Epidermal melanocyte (primary cell): ENCODE measurements at regions not wholly inside any gene's neighbourhood (a gene's known extent, or its start where the extent isn't known, plus 50 kb on each side); places are given as distances from the start of the nearest gene placed in this dataset.
A peak's percentile ranks its signal among the peaks of the same experiment; 100 is the strongest.
"Not testable (repeated sequence)": the region's sequence is repeated elsewhere in the genome, so short reads cannot be mapped to it uniquely, and the experiment has no call there.

Experiments used
- DNase-seq: peaks from one replicate; pipeline ENCODE4 v3.0.0; 2011; ENCODE audit warnings: low spot score; ENCODE audit not compliant: insufficient read length

DNA sequence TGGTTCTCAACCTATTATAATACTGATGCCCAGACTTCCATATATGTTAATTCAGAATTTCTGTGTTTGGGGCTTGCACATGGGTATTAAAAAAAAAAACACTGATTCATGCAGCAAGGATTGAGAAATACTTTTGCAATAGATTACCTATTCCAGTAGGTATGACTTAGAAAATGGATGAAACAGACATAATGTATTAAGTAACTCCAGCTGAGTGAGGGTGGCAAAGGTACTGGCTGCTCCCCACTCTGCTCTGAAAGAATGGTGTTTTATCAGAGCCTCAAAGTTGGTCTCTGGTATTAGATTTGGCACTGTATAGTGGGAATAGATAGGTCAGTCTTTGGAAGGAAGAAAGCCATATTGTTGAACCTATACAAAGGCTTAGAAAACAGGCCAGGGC is 234.3 kb upstream of the FOLH1 start:
- no peak for DNase-seq

DNA sequence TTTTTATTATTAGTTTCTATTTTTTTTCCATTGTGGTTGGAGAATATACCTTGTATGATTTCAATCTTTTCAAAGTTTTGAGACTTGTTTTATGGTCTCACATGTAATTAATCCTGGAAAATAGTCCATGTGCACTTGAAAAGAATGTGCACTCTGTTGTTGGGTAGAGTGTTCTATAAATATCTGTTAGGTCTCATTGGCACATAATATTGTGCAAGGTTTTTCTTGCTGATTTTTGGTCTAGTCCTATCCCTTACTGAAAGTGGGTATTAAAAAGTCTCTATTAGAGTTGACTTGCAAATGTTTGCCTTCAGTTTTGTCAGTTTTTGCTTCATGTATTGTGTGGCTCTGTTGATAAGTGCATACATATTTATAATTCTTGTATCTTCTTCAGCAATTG is 231.5 kb upstream of the FOLH1 start:
- DNase-seq: not testable (repeated sequence)

DNA sequence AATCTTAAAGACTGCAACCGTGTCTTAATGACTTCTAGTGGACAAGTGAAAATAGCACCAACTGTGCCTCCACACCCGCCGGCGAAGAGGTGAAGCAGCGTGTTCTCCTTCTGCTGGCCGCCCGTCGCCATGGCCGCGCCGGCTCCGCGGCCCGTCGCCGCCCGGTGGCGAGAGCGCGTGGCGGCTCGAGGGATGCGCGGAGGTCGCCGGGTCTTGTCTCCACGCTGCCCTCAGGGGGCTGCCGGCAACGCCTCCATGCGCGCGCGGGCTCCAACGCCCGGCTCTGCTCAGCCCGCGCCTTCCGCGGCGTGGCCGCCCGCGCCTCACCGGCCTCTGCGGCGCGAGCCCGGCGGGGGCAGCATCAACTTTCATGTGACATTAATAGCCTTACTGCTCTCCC is 225.9 kb upstream of the FOLH1 start:
- DNase-seq: not testable (repeated sequence)

DNA sequence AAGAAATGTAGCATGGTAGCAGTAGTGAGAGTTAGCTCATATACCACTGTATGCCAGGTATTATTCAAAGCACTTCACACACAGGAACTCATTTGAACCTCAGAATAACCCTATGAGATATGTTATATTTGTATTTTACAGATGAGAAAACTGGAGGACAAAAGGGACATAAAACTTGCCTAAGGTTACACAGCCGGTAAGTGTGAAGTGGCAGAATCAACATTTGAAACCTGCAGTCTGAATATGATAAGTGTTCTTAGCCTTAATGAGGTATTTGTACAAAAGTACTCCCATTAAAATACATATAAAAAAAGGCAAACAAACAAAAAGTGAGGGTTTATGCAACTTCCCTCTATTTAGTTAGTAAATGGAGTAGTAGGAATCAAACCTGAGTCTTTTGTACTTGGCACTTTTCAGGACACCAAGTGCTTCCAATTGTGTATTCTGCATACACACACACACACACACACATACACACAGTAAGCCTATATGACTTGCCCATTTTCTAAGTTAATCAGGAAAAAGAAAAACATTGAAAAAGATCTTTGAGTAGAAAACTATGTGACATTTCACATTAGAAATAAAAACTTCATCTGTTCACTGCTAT is 223.9 kb upstream of the FOLH1 start:
- no peak for DNase-seq

DNA sequence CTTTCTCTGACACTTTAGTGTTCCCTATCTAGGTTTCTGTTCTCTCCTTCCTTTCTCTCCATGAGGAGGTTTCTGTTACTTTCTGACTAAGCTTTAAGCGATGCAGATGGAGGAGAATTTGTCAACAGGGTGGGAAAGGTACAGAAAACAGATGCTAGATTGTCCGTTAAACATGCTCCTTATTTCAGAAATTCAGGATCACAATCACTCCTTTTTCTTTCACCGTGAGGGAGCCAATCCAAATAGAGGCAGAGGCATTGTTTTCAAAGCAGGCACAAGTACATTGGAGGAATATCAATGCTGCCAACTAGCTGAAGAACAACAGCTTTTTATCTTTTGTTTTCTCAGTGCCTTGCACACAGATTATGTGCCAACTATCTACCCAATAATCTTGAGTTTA is 215.7 kb upstream of the FOLH1 start:
- DNase-seq: no peak

DNA sequence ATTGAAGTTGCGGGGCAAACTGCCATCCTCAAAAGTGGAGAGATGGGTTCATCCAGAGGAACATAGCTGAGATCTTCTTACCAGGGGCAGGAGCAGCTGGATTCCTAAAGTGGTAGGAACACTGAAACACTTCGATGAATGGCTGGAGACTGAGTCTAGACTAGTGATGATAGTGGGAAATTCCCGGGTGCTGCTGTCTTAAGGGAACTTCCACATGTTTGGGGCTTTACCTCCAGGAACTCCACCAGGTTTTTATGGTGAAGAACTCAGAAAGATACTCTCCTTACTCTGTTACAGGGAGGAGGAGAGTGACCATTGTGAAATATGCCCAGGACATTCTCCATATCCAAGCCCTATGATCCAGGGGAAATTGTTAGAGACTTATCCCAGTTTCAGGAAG is 210.5 kb upstream of the FOLH1 start:
- DNase-seq: not testable (repeated sequence)

DNA sequence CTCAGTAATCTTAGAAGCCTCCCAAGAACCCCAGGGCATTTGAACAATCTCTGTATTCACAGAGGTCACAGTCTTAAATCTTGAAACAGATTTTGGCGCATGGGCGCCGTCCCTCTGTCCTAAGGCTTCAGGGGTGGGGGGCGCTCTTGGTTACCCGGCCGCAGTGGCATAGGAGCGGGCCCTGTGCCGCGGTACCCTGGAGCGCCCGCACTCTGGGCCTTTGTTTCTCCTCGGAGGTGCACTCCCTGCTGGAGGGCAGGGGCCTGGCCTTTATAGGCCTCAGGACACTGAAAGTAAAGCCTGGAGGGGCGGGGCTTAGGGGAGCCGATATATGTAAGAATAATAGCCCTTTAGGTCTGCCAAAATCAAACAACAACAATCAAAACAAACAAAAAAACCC is 197.3 kb upstream of the FOLH1 start:
- DNase-seq: no peak

DNA sequence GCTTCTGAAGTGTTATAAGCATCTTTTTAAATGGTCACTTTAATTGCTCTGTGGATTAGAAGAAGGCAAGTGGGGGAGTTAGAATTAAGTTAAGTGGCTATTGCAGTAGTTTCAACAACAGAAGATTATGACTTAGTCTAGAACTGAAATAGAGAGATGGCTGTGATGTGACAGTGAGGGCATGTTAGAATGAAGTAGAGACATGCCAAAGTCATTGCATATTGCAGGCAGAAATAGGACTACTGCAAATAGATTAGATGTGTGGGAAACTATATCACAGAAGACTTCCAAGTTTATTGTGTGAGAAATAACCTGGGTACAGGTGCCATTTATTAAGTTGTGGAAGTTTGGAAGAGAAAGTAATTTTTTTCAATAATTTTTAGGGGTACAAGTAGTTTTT is 187.4 kb upstream of the FOLH1 start:
- not testable (repeated sequence) for DNase-seq

DNA sequence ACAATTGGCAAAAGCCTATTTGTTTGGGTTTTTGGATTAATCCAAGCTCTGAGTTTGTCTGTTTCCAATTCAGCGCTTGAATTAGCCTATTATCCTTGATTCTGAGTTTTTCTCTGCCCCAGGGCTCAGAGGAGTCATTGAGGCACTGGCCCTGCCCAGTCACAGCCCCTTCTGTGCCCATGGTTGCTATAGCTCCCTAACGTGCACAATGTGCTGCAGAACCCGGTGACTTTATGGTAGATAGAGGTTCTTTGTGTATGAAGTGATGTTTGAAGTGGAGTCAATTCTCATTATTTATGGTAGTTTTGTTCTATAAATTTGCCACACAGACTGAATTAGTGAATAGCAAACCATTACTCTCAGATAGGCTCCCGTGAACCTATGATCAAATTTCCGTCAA is 182.0 kb upstream of the FOLH1 start:
- not testable (repeated sequence) for DNase-seq

DNA sequence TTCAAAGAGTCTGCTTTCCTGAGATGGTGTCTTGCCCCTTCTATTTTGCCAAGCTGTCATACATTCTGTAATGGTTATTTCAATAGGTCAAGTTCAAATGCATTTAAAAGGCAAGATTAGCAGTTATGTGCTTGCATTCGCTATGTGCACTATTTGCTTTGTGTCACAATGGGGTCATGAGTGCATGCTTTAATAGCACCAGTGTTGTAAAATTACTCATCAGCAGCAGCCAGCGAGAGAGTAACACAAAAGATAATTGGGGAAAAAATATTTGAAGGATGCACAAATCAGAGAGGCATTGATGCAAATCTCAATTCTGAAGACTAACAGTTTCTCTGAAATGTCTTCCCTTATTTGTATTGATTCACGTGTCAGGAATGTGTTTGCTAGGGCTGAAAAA is 180.7 kb upstream of the FOLH1 start:
- DNase-seq: not testable (repeated sequence)

DNA sequence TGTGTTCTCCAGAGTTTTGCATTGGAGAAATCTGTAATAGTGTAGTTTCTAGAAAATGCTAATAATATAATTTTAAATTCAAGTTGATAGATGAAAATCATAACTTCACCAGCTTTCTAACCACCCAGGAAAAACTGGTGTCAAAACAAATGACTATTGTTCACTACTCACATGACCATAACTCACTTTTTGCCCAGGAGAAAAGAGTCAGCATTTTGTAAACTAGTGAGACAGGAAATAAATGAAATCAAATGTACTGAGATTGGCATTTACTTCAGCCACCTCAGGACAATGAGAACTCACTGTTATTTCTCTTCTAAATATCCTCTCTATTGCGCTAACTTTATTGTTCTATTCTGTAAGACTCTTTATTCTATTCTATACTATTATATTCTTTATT is 176.0 kb upstream of the FOLH1 start:
- DNase-seq: not testable (repeated sequence)

DNA sequence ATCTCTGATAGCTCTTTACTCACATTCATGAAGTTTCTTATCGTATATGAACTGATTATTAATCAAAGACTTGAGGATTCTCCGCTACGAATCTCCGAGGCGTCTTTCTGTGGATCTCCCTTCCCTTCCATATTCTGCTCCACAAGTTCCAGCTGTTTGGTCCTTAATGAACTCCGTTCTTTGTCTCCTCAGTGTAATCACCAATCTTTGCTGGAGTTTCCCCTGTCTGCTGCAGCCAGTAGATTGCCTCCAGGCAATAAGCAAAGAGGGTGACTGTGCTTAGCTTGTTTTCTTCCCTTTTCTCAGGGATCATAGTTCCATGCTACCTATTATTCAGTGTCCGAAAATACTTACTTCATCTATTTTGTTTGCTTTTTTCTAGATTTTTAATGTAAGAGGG is 169.6 kb upstream of the FOLH1 start:
- peak; percentile 18 for DNase-seq

DNA sequence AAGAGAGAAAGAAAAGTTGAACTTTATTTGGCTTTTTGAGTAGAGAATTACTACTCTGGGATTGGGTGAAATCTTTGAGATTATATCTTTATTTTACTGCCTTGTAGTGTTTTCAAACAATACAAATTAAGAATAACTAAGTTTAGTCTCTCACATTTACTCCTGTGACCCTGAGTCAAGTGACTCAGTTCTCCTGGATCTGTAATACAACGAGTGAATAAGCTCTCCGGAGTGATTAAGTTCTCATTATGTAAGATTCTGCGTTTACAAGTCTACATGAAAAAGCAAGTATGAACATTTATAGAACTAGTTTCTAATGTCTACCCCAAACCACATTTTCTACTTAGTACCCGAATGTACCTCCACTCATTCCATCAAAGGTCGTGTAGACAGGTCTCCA is 165.5 kb upstream of the FOLH1 start:
- DNase-seq: not testable (repeated sequence)

DNA sequence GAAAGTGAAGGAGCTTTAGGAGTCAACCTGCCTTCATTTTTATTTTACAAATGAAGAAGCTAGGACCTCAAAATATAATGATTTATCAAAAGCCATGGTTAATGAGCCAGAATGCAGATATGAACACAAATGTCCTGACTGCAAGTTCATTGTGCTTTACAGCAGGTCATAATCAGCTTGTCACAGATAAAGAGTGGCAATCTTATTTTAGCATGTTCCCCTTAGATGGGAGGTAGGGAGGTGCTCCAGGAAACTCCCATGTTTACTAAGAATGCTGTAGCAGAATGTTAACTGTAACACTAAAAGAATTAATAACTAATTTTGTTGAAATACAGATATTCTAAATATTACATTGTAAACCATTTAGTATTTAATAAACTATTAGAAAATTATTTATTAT is 165.0 kb upstream of the FOLH1 start:
- DNase-seq: not testable (repeated sequence)

DNA sequence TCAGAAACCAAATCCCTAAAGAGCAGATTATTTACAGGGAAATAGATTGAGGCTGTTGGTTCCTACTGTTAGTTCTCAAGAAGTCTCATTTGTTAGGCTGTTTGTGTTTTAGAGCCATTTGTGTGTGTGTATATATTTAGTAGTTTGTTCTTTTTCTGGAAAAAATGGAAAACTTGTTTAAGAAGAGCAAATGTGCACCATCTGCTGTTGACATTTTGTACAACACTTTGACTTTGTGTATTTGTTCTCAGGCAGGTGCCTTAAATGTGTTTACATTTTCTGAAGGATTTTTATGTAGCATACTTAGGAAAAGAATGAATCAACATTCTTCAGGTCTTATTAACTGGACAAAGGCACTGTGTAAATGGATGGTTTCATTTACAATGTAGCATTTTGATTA is 163.7 kb upstream of the FOLH1 start:
- DNase-seq: not testable (repeated sequence)

DNA sequence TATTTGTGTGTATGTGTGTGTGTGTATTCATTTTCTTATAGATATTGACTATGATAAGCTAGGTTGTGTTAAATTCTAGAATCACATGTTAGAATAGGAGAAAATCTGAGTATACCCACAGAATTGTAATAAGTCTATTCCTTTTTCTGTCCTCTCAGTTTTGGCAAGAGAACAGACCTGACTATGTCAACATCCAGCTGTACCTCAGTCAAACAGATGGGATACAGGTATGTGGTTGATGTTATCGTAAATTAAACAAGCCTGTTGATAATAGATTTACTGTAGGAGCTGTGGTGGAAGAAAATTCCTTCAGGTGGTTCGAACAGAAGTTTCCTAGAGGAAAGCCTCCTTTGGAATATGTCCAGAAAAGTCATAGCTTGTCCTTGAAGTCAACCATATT is 160.2 kb upstream of the FOLH1 start:
- DNase-seq: not testable (repeated sequence)

DNA sequence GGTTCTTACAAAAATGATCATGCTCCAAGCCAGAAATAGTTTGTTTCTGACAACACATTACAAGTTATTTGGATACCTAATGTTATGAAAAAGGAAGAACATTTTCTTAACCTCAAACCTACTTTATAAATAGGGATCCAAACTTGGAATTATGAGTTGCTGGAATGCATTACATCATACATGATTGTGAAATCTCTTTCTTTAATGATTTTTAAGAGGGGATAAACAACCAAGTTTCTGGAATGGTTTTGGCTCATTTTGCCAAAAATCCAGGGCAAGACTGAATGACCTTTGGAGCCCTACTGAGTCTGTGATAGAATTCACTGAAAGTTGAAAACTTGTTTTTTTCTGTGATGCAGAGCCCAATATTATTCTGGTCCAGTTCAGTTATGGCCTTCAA is 157.0 kb upstream of the FOLH1 start:
- DNase-seq: not testable (repeated sequence)

DNA sequence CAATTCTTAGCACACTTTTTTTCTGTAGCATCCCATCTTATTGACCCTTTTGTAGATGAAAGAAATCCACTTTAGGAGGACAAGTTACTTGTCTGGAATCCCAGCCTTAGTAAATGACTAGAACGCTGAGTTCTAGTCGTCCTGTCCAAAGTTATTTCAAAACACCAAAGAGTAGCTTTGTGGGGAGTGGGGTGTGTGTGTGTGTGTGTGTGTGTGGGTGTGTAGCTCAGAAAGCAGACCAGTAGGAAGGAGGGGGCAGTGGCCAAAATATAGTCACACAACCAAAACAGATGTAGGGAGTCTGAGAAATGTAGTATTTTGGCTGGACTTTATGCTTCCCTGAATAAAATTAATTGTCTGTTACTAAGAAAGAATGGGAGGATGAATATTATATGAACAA is 154.6 kb upstream of the FOLH1 start:
- DNase-seq: not testable (repeated sequence)

DNA sequence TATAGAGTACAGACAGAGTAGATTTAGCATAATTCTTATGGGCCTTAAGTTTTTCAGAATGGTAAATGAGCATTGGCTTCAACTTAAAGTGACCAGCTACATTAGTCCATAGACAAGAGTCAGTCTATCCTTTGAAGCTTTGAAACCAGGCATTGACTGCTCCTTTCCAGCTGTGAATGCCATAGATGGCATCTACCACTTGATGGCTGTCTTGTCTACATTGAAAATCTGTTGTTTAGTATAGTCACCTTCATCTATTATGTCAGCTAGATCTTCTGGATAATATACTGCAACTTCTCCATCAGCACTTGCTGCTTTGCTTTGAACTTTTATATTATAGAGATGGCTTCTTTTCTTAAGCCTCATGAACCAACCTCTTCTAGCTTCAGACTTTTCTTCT is 146.1 kb upstream of the FOLH1 start:
- DNase-seq: not testable (repeated sequence)

DNA sequence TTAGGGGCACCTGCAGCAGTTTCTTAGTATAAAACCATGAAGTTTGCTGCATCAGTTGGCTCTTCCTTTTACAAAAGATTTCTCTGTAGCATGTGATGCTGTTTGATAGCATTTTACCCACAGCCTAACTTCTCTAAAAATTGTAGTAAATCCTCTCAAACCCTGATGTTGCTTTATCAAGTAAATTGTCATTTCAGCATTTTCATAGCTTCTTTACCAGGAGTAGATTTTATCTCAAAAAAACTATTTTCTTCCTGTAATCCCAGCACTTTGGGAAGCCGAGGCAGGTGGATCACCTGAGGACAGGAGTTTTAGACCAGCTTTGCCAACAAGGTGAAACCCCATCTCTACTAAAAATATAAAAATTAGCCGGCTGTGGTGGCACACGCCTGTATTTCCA is 144.5 kb upstream of the FOLH1 start:
- not testable (repeated sequence) for DNase-seq

DNA sequence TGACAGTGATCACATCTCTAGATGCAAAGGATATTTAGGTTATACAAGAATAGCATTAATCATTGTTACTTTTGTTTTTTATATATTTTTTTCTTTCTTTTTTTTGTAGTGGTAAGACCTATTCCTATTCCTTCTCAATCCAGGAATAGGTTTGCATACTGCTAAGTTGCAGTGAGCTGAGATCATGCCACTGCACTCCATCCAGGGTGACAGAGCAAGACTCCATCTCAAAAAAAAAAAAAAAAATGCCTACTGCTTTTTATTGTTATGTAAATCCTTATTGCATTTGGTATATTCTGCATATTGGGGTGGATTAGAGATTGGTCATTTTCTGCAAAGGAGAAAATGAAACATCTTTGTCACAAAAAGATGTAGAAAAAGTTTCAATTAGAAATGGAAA is 138.2 kb upstream of the FOLH1 start:
- DNase-seq: not testable (repeated sequence)

DNA sequence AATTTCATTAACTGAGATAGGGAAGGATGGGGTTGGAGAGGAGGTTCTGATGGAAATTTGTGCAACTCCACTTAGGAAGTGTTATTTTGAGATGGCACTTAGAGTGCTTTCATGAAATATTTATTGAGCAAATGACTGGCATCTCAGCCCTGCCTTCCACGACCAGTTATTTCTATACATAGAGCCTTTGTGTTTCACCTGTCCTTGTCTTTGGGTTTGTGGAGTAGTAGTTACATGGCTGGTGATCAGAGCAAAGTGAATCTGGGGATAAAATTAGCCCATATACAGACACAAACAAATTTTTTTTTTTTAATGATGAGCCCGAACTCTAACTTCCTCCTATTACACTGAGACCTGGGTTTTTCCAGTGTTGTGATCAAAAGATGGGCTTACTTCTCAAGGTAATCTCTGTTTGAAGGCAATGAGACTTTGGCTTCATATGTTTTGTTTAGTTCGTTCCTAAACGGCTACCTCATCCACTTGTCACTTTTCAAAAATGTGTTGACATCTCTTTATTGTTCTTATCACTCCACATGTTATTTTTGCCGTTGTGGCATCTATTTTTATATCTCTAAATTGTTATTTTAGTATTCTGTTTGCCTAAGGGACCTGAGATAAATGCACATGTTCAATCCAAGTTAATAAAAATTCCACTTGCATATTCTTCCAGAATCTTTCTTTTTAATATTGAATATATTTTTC is 120.2 kb upstream of the FOLH1 start:
- not testable (repeated sequence) for DNase-seq

DNA sequence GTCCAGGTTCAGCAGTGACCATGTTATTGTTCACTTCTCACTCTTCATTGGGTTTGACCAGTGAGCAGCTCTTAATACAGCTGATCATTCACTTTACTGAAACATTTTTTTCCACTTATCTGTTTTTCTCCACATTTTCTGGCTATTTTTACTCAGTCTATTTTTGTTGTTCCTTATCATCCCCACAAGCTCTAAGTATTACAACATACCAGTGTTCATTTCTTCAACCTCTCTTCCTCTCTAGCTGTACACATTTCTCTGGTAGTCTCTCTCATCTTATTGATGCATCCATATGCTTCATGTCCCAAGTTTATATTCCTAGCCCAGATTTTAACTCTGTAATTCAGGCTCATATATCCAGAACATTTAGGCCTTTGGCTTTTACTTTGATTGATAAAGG is 119.4 kb upstream of the FOLH1 start:
- DNase-seq: not testable (repeated sequence)
